ENCODE measurements at regions not wholly inside any gene's neighbourhood (a gene's known extent, or its start where the extent isn't known, plus 50 kb on each side); places are given as distances from the start of the nearest gene placed in this dataset.

- TF ChIP-seq ZNF462 (CRISPR knock-in tag; IDR thresholded peaks at IDR 0.05): no peak
These were observed 94.4 kb upstream of the NAA20 start (continued) for GRCh38 chr20:19922716-19923115.

DNA sequence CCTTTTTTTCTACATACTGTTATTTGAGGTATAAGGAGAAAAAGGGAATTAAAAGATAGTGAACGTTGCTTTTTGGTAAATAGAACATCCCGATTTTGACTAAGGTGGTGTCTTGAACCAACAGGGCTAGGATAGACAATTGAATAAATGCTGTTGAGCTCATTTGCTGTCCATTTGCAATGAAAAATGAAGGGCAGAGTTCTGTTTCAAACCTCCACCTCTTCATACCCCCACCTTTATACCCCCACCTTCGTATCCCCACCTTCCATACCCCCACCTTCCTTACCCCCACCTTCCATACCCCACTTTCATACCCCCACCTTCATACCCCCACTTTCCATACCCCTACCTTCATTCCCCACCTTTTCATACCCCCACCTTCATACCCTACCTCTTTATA, 93.4 kb upstream of the NAA20 start:
- no peak for TF ChIP-seq EZH2phosphoT487 (IDR thresholded peaks at IDR 0.05; ENCODE audit: unreplicated experiment)
- TF ChIP-seq CREB1 (CRISPR knock-in tag; IDR thresholded peaks at IDR 0.05; ENCODE audit: low read depth): no peak
- Mint-ChIP-seq H3K27ac (no peak overlapping the region), H3K4me1 (peaks cover 6% of the 10 kb centered on the region), H3K36me3 (ENCODE audit: low read depth) (no peaks in the 10 kb centered on the region), H3K9me3 (no peaks in the 10 kb centered on the region), H3K4me3 (no peak overlapping the region), H3K27me3 (ENCODE audit: insufficient read depth, low read depth, poor library complexity) (no peaks in the 10 kb centered on the region)
- Histone ChIP-seq H3K27me3 (ENCODE audit: insufficient read depth) (no peaks in the 10 kb centered on the region), H3K9me2 (ENCODE audit: insufficient read depth) (no peaks in the 10 kb centered on the region), H3K4me3 (no peak overlapping the region), H3K27ac (ENCODE audit: low read depth) (no peak overlapping the region), H3K4me1 (ENCODE audit: insufficient read depth) (no peaks in the 10 kb centered on the region), H4K20me1 (replicated peaks; ENCODE audit: insufficient read depth) (no peaks in the 10 kb centered on the region), H3K4me2 (no peak overlapping the region), H3K79me2 (replicated peaks; ENCODE audit: insufficient read depth) (no peaks in the 10 kb centered on the region), H3K36me3 (ENCODE audit: insufficient read depth) (no peaks in the 10 kb centered on the region), H3F3A (replicated peaks; ENCODE audit: low read depth) (no peaks in the 10 kb centered on the region), H2AFZ (no peak overlapping the region)
- no peak for ATAC-seq
- no peak for DNase-seq (ENCODE audit: low spot score)

GRCh38 chr20:19924255-19924654, 92.9 kb upstream of the NAA20 start:
- no peak for ATAC-seq
- H3K9me3 Mint-ChIP-seq: no peaks in the 10 kb centered on the region
- H3K9me2 ChIP-seq (ENCODE audit: insufficient read depth): no peaks in the 10 kb centered on the region
- H3K4me3 Mint-ChIP-seq: no peak overlapping the region
- H3F3A ChIP-seq (replicated peaks; ENCODE audit: low read depth): no peaks in the 10 kb centered on the region
- H3K4me1 ChIP-seq (ENCODE audit: insufficient read depth): no peaks in the 10 kb centered on the region; the same call in 1 of the 2 replicates
- H3K4me3 ChIP-seq: no peak overlapping the region
- H2AFZ ChIP-seq: no peak overlapping the region
- no peaks in the 10 kb centered on the region for H3K36me3 Mint-ChIP-seq (ENCODE audit: low read depth)
- no peak overlapping the region for H3K4me2 ChIP-seq
- H4K20me1 ChIP-seq (replicated peaks; ENCODE audit: insufficient read depth): no peaks in the 10 kb centered on the region
- H3K4me1 Mint-ChIP-seq: peaks cover 6% of the 10 kb centered on the region
- no peak overlapping the region for H3K27ac Mint-ChIP-seq
- no peaks in the 10 kb centered on the region for H3K36me3 ChIP-seq (ENCODE audit: insufficient read depth)
- no peaks in the 10 kb centered on the region for H3K79me2 ChIP-seq (replicated peaks; ENCODE audit: insufficient read depth)
- DNase-seq (ENCODE audit: low spot score): no peak
- H3K27me3 ChIP-seq (ENCODE audit: insufficient read depth): no peaks in the 10 kb centered on the region
- H3K27me3 Mint-ChIP-seq (ENCODE audit: insufficient read depth, low read depth, poor library complexity): no peaks in the 10 kb centered on the region
- no peak overlapping the region for H3K27ac ChIP-seq (ENCODE audit: low read depth)
- TF ChIP-seq JUNB (IDR thresholded peaks at IDR 0.05; ENCODE audit: unreplicated experiment): no peak
- no peak for TF ChIP-seq EZH2phosphoT487 (IDR thresholded peaks at IDR 0.05; ENCODE audit: unreplicated experiment)
- TF ChIP-seq, protein P1, sequence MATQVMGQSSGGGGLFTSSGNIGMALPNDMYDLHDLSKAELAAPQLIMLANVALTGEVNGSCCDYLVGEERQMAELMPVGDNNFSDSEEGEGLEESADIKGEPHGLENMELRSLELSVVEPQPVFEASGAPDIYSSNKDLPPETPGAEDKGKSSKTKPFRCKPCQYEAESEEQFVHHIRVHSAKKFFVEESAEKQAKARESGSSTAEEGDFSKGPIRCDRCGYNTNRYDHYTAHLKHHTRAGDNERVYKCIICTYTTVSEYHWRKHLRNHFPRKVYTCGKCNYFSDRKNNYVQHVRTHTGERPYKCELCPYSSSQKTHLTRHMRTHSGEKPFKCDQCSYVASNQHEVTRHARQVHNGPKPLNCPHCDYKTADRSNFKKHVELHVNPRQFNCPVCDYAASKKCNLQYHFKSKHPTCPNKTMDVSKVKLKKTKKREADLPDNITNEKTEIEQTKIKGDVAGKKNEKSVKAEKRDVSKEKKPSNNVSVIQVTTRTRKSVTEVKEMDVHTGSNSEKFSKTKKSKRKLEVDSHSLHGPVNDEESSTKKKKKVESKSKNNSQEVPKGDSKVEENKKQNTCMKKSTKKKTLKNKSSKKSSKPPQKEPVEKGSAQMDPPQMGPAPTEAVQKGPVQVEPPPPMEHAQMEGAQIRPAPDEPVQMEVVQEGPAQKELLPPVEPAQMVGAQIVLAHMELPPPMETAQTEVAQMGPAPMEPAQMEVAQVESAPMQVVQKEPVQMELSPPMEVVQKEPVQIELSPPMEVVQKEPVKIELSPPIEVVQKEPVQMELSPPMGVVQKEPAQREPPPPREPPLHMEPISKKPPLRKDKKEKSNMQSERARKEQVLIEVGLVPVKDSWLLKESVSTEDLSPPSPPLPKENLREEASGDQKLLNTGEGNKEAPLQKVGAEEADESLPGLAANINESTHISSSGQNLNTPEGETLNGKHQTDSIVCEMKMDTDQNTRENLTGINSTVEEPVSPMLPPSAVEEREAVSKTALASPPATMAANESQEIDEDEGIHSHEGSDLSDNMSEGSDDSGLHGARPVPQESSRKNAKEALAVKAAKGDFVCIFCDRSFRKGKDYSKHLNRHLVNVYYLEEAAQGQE (IDR thresholded peaks at IDR 0.05; ENCODE audit: unreplicated experiment): no peak

Data from GM23338 (cell line).